Adrenal gland (tissue), 9 donors: ENCODE measurements at regions not wholly inside any gene's neighbourhood (a gene's known extent, or its start where the extent isn't known, plus 50 kb on each side); places are given as distances from the start of the nearest gene placed in this dataset.

Experiments
- DNase-seq, 7 donors: peaks; one replicate each; pipeline ENCODE4 v3.0.0-alpha.2; 2019 to 2020
- H3K27ac ChIP-seq, 5 donors: fragments of 200-600 bp; sonication (generic) in 4 of 5; 1 replicate in 3 of 5; 2 replicates in 2 of 5; pipeline versions ENCODE4 v1.5.1 to v1.8.0; 2016 to 2020; ENCODE audit warnings: mild to moderate bottlenecking in 1 of 5
- H3K27me3 ChIP-seq: fragments of 200-600 bp; 2 replicates; pipeline ENCODE4 v1.8.0; 2021
- H3K36me3 ChIP-seq, 2 donors: fragments of 200-600 bp; replicated peaks in 1 of 2; 1 replicate in 1 of 2; 2 replicates in 1 of 2; pipeline versions ENCODE4 v1.5.1 to v1.8.0; 2018 to 2022
- H3K4me1 ChIP-seq, 2 donors: fragments of 200-600 bp; replicated peaks in 1 of 2; 1 replicate in 1 of 2; 2 replicates in 1 of 2; pipeline versions ENCODE4 v1.5.1 to v1.8.0; 2018 to 2021
- H3K4me3 ChIP-seq, 4 donors: fragments of 200-600 bp; sonication (generic) in 3 of 4; one replicate each; pipeline ENCODE4 v1.5.1; 2016 to 2018
- H3K9me3 ChIP-seq, 3 donors: fragments of 200-600 bp; sonication (generic) in 1 of 3; replicated peaks in 1 of 3; 1 replicate in 2 of 3; 2 replicates in 1 of 3; pipeline versions ENCODE4 v1.5.1 to v1.8.0; 2016 to 2021
- POLR2A ChIP-seq, 2 donors: fragments of 450-650 bp; IDR thresholded peaks; one replicate each; pipeline ENCODE4 v1.6.1; 2017; ENCODE audit warnings: antibody characterized with exemption in 2 of 2, mild to moderate bottlenecking in 2 of 2, moderate library complexity in 1 of 2
- WGBS, 4 donors: extraction: QIAGEN DNeasy Blood & Tissue Kit in 2 of 4; methylation state at CpG; one replicate each; pipeline versions ENCODE4 v1.1.5 to v1.1.7; 2013 to 2017; 5-methylcytosine and 5-hydroxymethylcytosine counted together
- intact Hi-C, 2 donors: fragments of 100-400 bp; cut with DNase I; formaldehyde crosslinking; loops; one replicate each; pipeline versions ENCODE4 v1.14.1 to v1.15.0; 2022 to 2023
- TF ChIP-seq, protein P1 (sequence below), 6 experiments: fragments of 450-650 bp in 4 of 6; fragments of 200-600 bp in 2 of 6; sonication (generic) in 1 of 6; IDR thresholded peaks; 1 replicate in 5 of 6; 2 replicates in 1 of 6; pipeline versions ENCODE4 v1.5.1 to v1.8.0; 2016 to 2021; ENCODE audit warnings: antibody characterized with exemption in 6 of 6, mild to moderate bottlenecking in 2 of 6, moderate library complexity in 1 of 6
- donor health status: healthy with polysubstance abuse.
- donor health status: Bipolar disorder and iron deficiency.
- donor health status: DM: yes; HTN: yes; CAD: no.
- donor health status: DM: no; HTN: no; CAD: no.
- donor health status: DM: no; HTN: no; CAD: no.

DNA sequence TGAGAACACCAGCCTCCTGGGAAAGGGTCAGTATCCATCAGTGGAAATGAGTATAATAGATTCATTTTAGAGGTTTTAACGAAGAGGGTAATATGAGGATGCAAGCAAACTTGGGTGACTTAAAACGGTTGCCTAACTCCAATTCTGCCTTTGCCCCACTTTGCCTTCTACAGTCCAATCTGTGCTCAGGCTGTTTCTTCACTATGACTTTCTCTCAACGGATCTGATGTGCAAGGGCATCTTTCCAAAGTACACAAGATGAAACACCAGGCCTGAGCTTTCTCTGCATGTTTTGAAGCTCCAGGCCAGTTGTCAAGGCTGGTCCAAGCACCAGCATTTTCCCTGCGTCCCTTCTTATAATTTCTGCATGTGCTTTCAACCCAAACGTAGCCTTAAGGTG is 68.0 kb upstream of the TMEM164 start:
- DNase-seq, result no peak
- Histone ChIP-seq H3K4me1 (no peaks in the 10 kb centered on the region), H3K27ac (no peak overlapping the region), H3K36me3 (no peaks in the 10 kb centered on the region), H3K9me3 (no peaks in the 10 kb centered on the region), H3K4me3 (no peak overlapping the region), H3K27me3 (peaks cover 16% of the 10 kb centered on the region)
- intact Hi-C loops, result no loop called here
- no peak for TF ChIP-seq POLR2A (IDR thresholded peaks at IDR 0.05)
- TF ChIP-seq, protein P1, sequence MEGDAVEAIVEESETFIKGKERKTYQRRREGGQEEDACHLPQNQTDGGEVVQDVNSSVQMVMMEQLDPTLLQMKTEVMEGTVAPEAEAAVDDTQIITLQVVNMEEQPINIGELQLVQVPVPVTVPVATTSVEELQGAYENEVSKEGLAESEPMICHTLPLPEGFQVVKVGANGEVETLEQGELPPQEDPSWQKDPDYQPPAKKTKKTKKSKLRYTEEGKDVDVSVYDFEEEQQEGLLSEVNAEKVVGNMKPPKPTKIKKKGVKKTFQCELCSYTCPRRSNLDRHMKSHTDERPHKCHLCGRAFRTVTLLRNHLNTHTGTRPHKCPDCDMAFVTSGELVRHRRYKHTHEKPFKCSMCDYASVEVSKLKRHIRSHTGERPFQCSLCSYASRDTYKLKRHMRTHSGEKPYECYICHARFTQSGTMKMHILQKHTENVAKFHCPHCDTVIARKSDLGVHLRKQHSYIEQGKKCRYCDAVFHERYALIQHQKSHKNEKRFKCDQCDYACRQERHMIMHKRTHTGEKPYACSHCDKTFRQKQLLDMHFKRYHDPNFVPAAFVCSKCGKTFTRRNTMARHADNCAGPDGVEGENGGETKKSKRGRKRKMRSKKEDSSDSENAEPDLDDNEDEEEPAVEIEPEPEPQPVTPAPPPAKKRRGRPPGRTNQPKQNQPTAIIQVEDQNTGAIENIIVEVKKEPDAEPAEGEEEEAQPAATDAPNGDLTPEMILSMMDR (IDR thresholded peaks at IDR 0.05), result no peak
- WGBS, 4 donors, result 54 to 74% (median 60%) methylated on average over 5 of the region's 5 CpGs

DNA sequence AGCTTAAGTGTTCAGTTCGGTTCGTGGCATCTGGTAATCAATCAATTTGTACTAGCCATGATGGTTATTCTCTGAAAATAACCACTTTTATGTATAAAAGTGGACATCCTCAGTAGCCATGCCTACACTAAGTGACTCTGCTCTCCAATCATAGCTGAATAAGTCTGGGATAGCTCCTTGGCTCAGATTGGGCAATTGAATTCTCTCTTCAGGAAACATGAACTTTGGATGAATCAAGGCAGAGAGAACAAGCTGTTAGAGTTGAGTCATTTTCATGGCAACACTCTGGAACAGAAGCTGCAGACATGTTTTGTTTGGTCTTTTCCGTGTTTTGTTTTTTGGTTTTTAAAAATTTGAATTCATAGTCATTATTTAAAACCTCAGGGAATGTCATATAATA is 66.8 kb upstream of the TMEM164 start:
- intact Hi-C loops, result no loop called here

DNA sequence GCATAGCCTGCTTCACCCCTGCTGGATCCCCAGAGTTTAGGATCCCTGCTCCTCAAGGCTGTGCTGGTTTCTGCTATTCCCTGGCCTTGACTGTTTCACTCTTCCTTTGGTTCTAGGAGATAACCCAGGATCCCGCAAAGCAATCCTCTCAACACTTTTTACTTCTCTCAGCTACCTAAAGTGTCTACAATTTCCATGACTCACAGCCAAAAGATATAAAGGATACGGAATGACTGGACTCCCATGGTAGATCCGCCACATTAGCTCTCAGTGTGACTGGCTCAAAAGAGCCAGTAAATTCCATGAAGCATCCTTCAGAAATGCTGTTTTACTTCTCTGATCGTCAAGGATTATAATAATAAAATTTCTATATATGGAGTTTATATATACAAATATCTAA is 66.3 kb upstream of the TMEM164 start:
- no peaks in the 10 kb centered on the region for H3K36me3 ChIP-seq
- no peak for DNase-seq
- H3K4me3 ChIP-seq, result no peak overlapping the region
- no peaks in the 10 kb centered on the region for H3K4me1 ChIP-seq
- no peak overlapping the region for H3K27ac ChIP-seq
- 80 to 91% (median 85%) methylated on average over 4 of the region's 4 CpGs for WGBS, 4 donors
- peaks cover 9% of the 10 kb centered on the region for H3K27me3 ChIP-seq
- intact Hi-C loops, result no loop called here
- TF ChIP-seq POLR2A (IDR thresholded peaks at IDR 0.05), result no peak
- TF ChIP-seq, protein P1 (IDR thresholded peaks at IDR 0.05), result no peak
- H3K9me3 ChIP-seq, result no peaks in the 10 kb centered on the region

More for the DNA sequence above, 66.8 kb upstream of the TMEM164 start:
- Histone ChIP-seq H3K36me3 (no peaks in the 10 kb centered on the region), H3K27ac (no peak overlapping the region), H3K27me3 (peaks cover 12% of the 10 kb centered on the region), H3K4me3 (no peak overlapping the region), H3K9me3 (no peaks in the 10 kb centered on the region), H3K4me1 (no peaks in the 10 kb centered on the region)
- WGBS, 4 donors, result 64 to 100% (median 86%) methylated on average over 3 of the region's 3 CpGs
- no peak for DNase-seq
- TF ChIP-seq, protein P1 (IDR thresholded peaks at IDR 0.05), result no peak
- TF ChIP-seq POLR2A (IDR thresholded peaks at IDR 0.05), result no peak

DNA sequence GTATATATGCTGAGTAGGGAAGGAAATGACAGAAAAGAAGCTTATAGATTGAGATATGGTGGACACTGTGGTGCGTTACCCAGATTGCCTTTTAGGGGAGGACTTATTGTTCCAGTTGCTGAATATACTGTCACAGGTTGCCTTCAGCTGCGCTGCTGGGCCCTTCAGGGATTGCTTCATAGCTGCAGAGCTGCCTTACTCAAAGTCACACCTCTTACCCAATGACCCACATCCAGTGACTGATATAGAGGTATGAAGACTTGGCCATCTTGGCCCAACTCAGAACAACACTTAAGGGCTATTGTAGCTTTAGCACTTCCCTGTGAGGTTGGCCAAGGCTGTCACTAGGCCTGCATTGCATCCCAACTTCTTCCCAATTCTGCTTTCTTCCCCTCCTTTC is 63.4 kb upstream of the TMEM164 start:
- no peaks in the 10 kb centered on the region for H3K4me1 ChIP-seq
- no peak overlapping the region for H3K27ac ChIP-seq
- intact Hi-C loops, result no loop called here
- no peaks in the 10 kb centered on the region for H3K9me3 ChIP-seq
- TF ChIP-seq, protein P1 (IDR thresholded peaks at IDR 0.05), result no peak
- no peak for TF ChIP-seq POLR2A (IDR thresholded peaks at IDR 0.05)
- no peaks in the 10 kb centered on the region for H3K36me3 ChIP-seq
- 58 to 100% (median 81%) methylated on average over 2 of the region's 2 CpGs for WGBS, 4 donors
- no peak for DNase-seq
- peaks cover 15% of the 10 kb centered on the region for H3K27me3 ChIP-seq
- no peak overlapping the region for H3K4me3 ChIP-seq
